ENCODE measurements at regions not wholly inside any gene's neighbourhood (a gene's known extent, or its start where the extent isn't known, plus 50 kb on each side); places are given as distances from the start of the nearest gene placed in this dataset.

DNA sequence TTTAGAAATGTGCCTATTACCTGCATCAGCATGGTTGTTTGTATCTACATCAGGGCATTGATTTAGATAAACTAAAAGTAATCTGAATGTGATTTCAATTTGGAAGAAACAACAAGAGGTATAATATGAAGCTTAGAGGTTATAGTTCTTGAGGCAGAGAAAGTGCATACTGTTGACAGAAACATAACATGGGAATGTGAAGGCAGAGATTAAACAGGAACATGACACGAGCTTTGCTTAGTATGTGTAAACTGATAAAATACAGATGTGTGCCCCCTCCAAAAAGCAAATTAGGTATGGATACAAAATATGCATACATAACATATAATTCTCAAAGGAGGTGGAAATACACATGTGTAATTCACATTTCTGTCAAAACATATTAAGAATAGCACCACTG lies 1180.2 kb upstream of the ADGRL3 start:
- Histone ChIP-seq H3K36me3 (ENCODE audit: insufficient read depth, low read length) (no peaks in the 10 kb centered on the region), H3K9ac (ENCODE audit: low read depth, low read length, poor library complexity, severe bottlenecking) (no peak overlapping the region), H3K9me2 (replicated peaks; ENCODE audit: low read depth, low read length) (no peaks in the 10 kb centered on the region), H3K4me2 (ENCODE audit: low read depth, low read length, poor library complexity, severe bottlenecking) (no peak overlapping the region), H3K27me3 (ENCODE audit: insufficient read depth, low read length, poor library complexity, severe bottlenecking) (no peaks in the 10 kb centered on the region), H3K79me2 (ENCODE audit: insufficient read depth, low read length) (no peaks in the 10 kb centered on the region), H3K4me3 (ENCODE audit: low read length, poor library complexity, severe bottlenecking) (no peak overlapping the region), H3F3A (ENCODE audit: low read depth) (no peaks in the 10 kb centered on the region), H3K4me1 (ENCODE audit: insufficient read depth, low read length, poor library complexity, severe bottlenecking) (no peaks in the 10 kb centered on the region), H3K9me3 (ENCODE audit: insufficient read depth, low read depth, low read length) (no peaks in the 10 kb centered on the region), H2AFZ (ENCODE audit: low read length) (no peak overlapping the region), H4K20me1 (ENCODE audit: insufficient read depth, low read length, poor library complexity, severe bottlenecking) (no peaks in the 10 kb centered on the region)
- TF ChIP-seq CTCF (conservative IDR thresholded peaks at IDR 0.05; ENCODE audit: low read length): no peak
- no peak for TF ChIP-seq EZH2phosphoT487 (IDR thresholded peaks at IDR 0.05; ENCODE audit: borderline replicate concordance)

GRCh38 chr4:60020389-60020788 lies 1179.7 kb upstream of the ADGRL3 start:
- Histone ChIP-seq H2AFZ (ENCODE audit: low read length) (no peak overlapping the region), H3K9me3 (ENCODE audit: insufficient read depth, low read depth, low read length) (no peaks in the 10 kb centered on the region), H3K4me1 (ENCODE audit: insufficient read depth, low read length, poor library complexity, severe bottlenecking) (no peaks in the 10 kb centered on the region), H3K79me2 (ENCODE audit: insufficient read depth, low read length) (no peaks in the 10 kb centered on the region), H3K4me3 (ENCODE audit: low read length, poor library complexity, severe bottlenecking) (no peak overlapping the region), H3F3A (ENCODE audit: low read depth) (no peaks in the 10 kb centered on the region), H3K27me3 (ENCODE audit: insufficient read depth, low read length, poor library complexity, severe bottlenecking) (no peaks in the 10 kb centered on the region), H3K9me2 (replicated peaks; ENCODE audit: low read depth, low read length) (no peaks in the 10 kb centered on the region), H4K20me1 (ENCODE audit: insufficient read depth, low read length, poor library complexity, severe bottlenecking) (no peaks in the 10 kb centered on the region), H3K36me3 (ENCODE audit: insufficient read depth, low read length) (no peaks in the 10 kb centered on the region), H3K9ac (ENCODE audit: low read depth, low read length, poor library complexity, severe bottlenecking) (no peak overlapping the region), H3K4me2 (ENCODE audit: low read depth, low read length, poor library complexity, severe bottlenecking) (no peak overlapping the region)
- no peak for TF ChIP-seq CTCF (conservative IDR thresholded peaks at IDR 0.05; ENCODE audit: low read length)
- no peak for TF ChIP-seq EZH2phosphoT487 (IDR thresholded peaks at IDR 0.05; ENCODE audit: borderline replicate concordance)

DNA sequence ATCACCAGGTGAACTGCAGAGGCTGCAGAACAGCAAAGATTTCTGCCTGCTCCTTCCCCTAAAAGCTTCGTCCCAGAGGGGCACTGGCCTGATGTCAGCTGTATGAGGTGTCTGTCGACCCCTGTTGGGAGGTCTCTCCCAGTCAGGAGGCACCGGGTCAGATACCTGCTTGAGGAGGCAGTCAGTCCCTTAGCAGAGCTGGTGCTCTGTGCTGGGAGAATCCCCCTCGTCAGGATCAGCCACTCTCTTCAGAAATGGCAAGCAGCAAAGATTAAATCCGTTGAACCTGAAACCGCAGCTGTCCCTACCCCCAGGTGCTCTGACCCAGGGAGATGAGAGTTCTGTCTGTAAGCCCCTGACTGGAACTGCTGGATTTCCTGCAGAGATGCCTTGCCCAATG lies 1166.3 kb upstream of the ADGRL3 start:
- Histone ChIP-seq H3K36me3 (ENCODE audit: insufficient read depth, low read length) (no peaks in the 10 kb centered on the region), H4K20me1 (ENCODE audit: insufficient read depth, low read length, poor library complexity, severe bottlenecking) (no peaks in the 10 kb centered on the region), H3K4me1 (ENCODE audit: insufficient read depth, low read length, poor library complexity, severe bottlenecking) (no peaks in the 10 kb centered on the region), H3K27me3 (ENCODE audit: insufficient read depth, low read length, poor library complexity, severe bottlenecking) (no peaks in the 10 kb centered on the region), H3K9me3 (ENCODE audit: insufficient read depth, low read depth, low read length) (no peaks in the 10 kb centered on the region), H3K4me2 (ENCODE audit: low read depth, low read length, poor library complexity, severe bottlenecking) (no peak overlapping the region), H2AFZ (ENCODE audit: low read length) (no peak overlapping the region), H3K4me3 (ENCODE audit: low read length, poor library complexity, severe bottlenecking) (no peak overlapping the region), H3K79me2 (ENCODE audit: insufficient read depth, low read length) (no peaks in the 10 kb centered on the region), H3K9ac (ENCODE audit: low read depth, low read length, poor library complexity, severe bottlenecking) (no peak overlapping the region), H3F3A (ENCODE audit: low read depth) (no peaks in the 10 kb centered on the region), H3K9me2 (replicated peaks; ENCODE audit: low read depth, low read length) (no peaks in the 10 kb centered on the region)
- no peak for TF ChIP-seq CTCF (conservative IDR thresholded peaks at IDR 0.05; ENCODE audit: low read length)
- TF ChIP-seq EZH2phosphoT487 (IDR thresholded peaks at IDR 0.05; ENCODE audit: borderline replicate concordance): no peak
